Neuronal stem cell (in vitro differentiated cells): ENCODE measurements at regions not wholly inside any gene's neighbourhood (a gene's known extent, or its start where the extent isn't known, plus 50 kb on each side); places are given as distances from the start of the nearest gene placed in this dataset.
A peak's percentile ranks its signal among the peaks of the same experiment; 100 is the strongest.

Experiments used
- DNase-seq: peaks from one replicate; pipeline ENCODE4 v3.0.0-alpha.2; 2013; ENCODE audit warnings: low spot score
- H2AFZ ChIP-seq: one replicate; pipeline ENCODE4 v1.6.1; 2013; ENCODE audit warnings: mild to moderate bottlenecking, low read length, inconsistent platforms
- H2AK5ac ChIP-seq: 2 replicates; pipeline ENCODE4 v1.6.1; 2013; ENCODE audit warnings: low read depth, mild to moderate bottlenecking, inconsistent platforms, low read length, moderate library complexity, mixed read lengths
- H2BK120ac ChIP-seq: 2 replicates; pipeline ENCODE4 v1.6.1; 2013; ENCODE audit warnings: low read depth, mild to moderate bottlenecking, inconsistent platforms, low read length, moderate library complexity, mixed read lengths
- H2BK12ac ChIP-seq: one replicate; pipeline ENCODE4 v1.6.1; 2013; ENCODE audit warnings: low read length, inconsistent platforms
- H2BK15ac ChIP-seq: 2 replicates; pipeline ENCODE4 v1.6.1; 2013; ENCODE audit warnings: mild to moderate bottlenecking, low read length, inconsistent platforms, mixed read lengths
- H2BK5ac ChIP-seq: one replicate; pipeline ENCODE4 v1.6.1; 2013; ENCODE audit warnings: inconsistent platforms, mild to moderate bottlenecking, low read length, moderate library complexity
- H3K14ac ChIP-seq: one replicate; pipeline ENCODE4 v1.6.1; 2013; ENCODE audit warnings: low read length, inconsistent platforms
- H3K18ac ChIP-seq: 2 replicates; pipeline ENCODE4 v1.6.1; 2013; ENCODE audit warnings: low read length, inconsistent platforms
- H3K23ac ChIP-seq: 2 replicates; pipeline ENCODE4 v1.6.1; 2013; ENCODE audit warnings: low read depth, mild to moderate bottlenecking, mixed read lengths, low read length, inconsistent platforms; ENCODE audit not compliant: poor library complexity
- H3K27ac ChIP-seq: replicated peaks from 3 replicates; pipeline ENCODE4 v1.5.1; 2013; ENCODE audit warnings: low read length, inconsistent platforms
- H3K27me3 ChIP-seq, 3 experiments: 2 replicates each; pipeline ENCODE4 v1.6.1; 2013; ENCODE audit warnings: low read length in 3 of 3, mild to moderate bottlenecking in 2 of 3, inconsistent platforms in 1 of 3, low read depth in 1 of 3, mixed read lengths in 1 of 3, moderate library complexity in 1 of 3; ENCODE audit not compliant: control insufficient read depth in 3 of 3, insufficient read depth in 3 of 3
- H3K36me3 ChIP-seq, 2 donors: replicated peaks in 1 of 2; 2 replicates each; pipeline ENCODE4 v1.6.1; 2013; ENCODE audit warnings: low read length in 2 of 2; ENCODE audit not compliant: control insufficient read depth in 2 of 2, insufficient read depth in 2 of 2
- H3K4ac ChIP-seq: 2 replicates; pipeline ENCODE4 v1.6.1; 2013; ENCODE audit warnings: inconsistent platforms, mild to moderate bottlenecking, low read length, moderate library complexity
- H3K4me1 ChIP-seq, 2 donors: 1 replicate in 1 of 2; 2 replicates in 1 of 2; pipeline ENCODE4 v1.6.1; 2013; ENCODE audit warnings: low read length in 2 of 2, low read depth in 1 of 2; ENCODE audit not compliant: control insufficient read depth in 2 of 2, insufficient read depth in 1 of 2
- H3K4me2 ChIP-seq: one replicate; pipeline ENCODE4 v1.6.1; 2013; ENCODE audit warnings: mild to moderate bottlenecking, low read length, inconsistent platforms; ENCODE audit not compliant: insufficient read depth, poor library complexity, severe bottlenecking
- H3K4me3 ChIP-seq, 2 donors: 2 replicates each; pipeline ENCODE4 v1.5.1; 2013; ENCODE audit warnings: low read length in 2 of 2, mild to moderate bottlenecking in 2 of 2, inconsistent platforms in 1 of 2, moderate library complexity in 1 of 2
- H3K79me1 ChIP-seq: one replicate; pipeline ENCODE4 v1.6.1; 2013; ENCODE audit warnings: low read depth, mild to moderate bottlenecking, inconsistent platforms, low read length, moderate library complexity
- H3K9ac ChIP-seq: one replicate; pipeline ENCODE4 v1.6.1; 2013; ENCODE audit warnings: mild to moderate bottlenecking, low read depth, low read length, inconsistent platforms; ENCODE audit not compliant: poor library complexity
- H3K9me3 ChIP-seq, 2 donors: replicated peaks in 1 of 2; 2 replicates each; pipeline versions ENCODE3 to v1.6.1; 2013; ENCODE audit warnings: low read length in 2 of 2, mild to moderate bottlenecking in 2 of 2, inconsistent platforms in 1 of 2, low read depth in 1 of 2, mixed read lengths in 1 of 2, moderate library complexity in 1 of 2; ENCODE audit not compliant: control insufficient read depth in 2 of 2, insufficient read depth in 1 of 2
- H4K8ac ChIP-seq: one replicate; pipeline ENCODE4 v1.6.1; 2013; ENCODE audit warnings: low read depth, mild to moderate bottlenecking, inconsistent platforms, low read length, moderate library complexity
- H4K91ac ChIP-seq: one replicate; pipeline ENCODE4 v1.6.1; 2013; ENCODE audit warnings: low read length, low read depth, mild to moderate bottlenecking, inconsistent platforms; ENCODE audit not compliant: poor library complexity
- WGBS, 2 donors: extraction: QIAGEN DNeasy Blood & Tissue Kit; methylation state at CpG; one replicate each; pipeline ENCODE4 v1.1.7; 2013; ENCODE audit warnings: missing lambda C conversion rate in 2 of 2, mixed read lengths in 1 of 2; ENCODE audit not compliant: insufficient read length in 2 of 2, insufficient replicate concordance in 1 of 2; ENCODE audit errors: extremely low coverage in 2 of 2; 5-methylcytosine and 5-hydroxymethylcytosine counted together

DNA sequence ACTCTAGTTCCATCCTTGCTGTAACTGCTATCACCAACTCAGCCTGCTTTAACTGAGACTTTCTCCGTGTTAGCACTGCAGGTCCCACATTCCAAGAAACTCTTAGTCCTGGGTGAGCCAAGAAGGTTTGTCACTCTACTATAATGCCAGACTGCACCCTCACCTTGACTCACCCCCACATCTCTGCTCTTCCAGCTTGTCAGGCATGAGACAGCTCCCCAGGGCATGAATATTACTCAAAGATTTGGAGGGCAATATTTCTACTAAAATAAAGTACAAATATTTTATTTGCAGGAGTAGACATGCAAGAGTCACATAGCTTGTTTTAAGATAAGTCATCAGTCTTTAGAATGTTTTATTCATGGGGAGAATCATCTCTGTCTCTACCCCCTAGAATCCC, 110.2 kb downstream of the MATN1 start:
- H3K4me1 ChIP-seq: peaks cover 0 to 2% of the 10 kb centered on the region in 2 donors

GRCh38 chr1:30612536-30613065, 110.8 kb downstream of the MATN1 start:
- no peaks in the 10 kb centered on the region for H3K27me3 ChIP-seq
- no peak overlapping the region for H3K14ac ChIP-seq
- no peak overlapping the region for H2AFZ ChIP-seq
- no peak overlapping the region for H2BK5ac ChIP-seq
- no peak overlapping the region for H2AK5ac ChIP-seq
- H3K36me3 ChIP-seq: no peaks in the 10 kb centered on the region
- no peak overlapping the region for H3K23ac ChIP-seq
- no CpG with 5 or more reads among the region's 1 CpG for WGBS, 2 donors
- no peak overlapping the region for H2BK12ac ChIP-seq
- no peak overlapping the region for H3K4ac ChIP-seq
- no peak overlapping the region for H3K27ac ChIP-seq
- H3K18ac ChIP-seq: no peak overlapping the region
- no peak overlapping the region for H4K8ac ChIP-seq
- no peak overlapping the region for H4K91ac ChIP-seq
- H3K9ac ChIP-seq: no peak overlapping the region
- H3K9me3 ChIP-seq: no peaks in the 10 kb centered on the region
- H2BK15ac ChIP-seq: no peak overlapping the region
- H3K4me3 ChIP-seq: no peak overlapping the region
- no peaks in the 10 kb centered on the region for H3K79me1 ChIP-seq
- H2BK120ac ChIP-seq: no peak overlapping the region
- H3K4me2 ChIP-seq: no peak overlapping the region
- DNase-seq: no peak
- H3K4me1 ChIP-seq: peaks cover 0 to 2% of the 10 kb centered on the region in 2 donors

More for the DNA sequence above, 110.2 kb downstream of the MATN1 start:
- Histone ChIP-seq H3K14ac (no peak overlapping the region), H3K4me2 (no peak overlapping the region), H2BK12ac (no peak overlapping the region), H3K27me3 (no peaks in the 10 kb centered on the region), H3K4ac (no peak overlapping the region), H3K4me3 (no peak overlapping the region), H3K18ac (no peak overlapping the region), H3K27ac (no peak overlapping the region), H3K36me3 (no peaks in the 10 kb centered on the region), H4K8ac (no peak overlapping the region), H4K91ac (no peak overlapping the region), H2AK5ac (no peak overlapping the region), H3K79me1 (no peaks in the 10 kb centered on the region), H2BK120ac (no peak overlapping the region), H2BK5ac (no peak overlapping the region), H2BK15ac (no peak overlapping the region), H3K23ac (no peak overlapping the region), H3K9me3 (no peaks in the 10 kb centered on the region), H3K9ac (no peak overlapping the region), H2AFZ (no peak overlapping the region)
- no CpG with 5 or more reads among the region's 1 CpG for WGBS, 2 donors
- no peak for DNase-seq

GRCh38 chr1:30611741-30612309, 111.6 kb downstream of the MATN1 start:
- WGBS, 2 donors: 100% methylated on average over 1 of the region's 5 CpGs; no CpG with 5 or more reads in 1 of the 2 donors

GRCh38 chr1:30610917-30611316, 112.5 kb downstream of the MATN1 start:
- H3K14ac ChIP-seq: no peak overlapping the region
- H3K4me2 ChIP-seq: no peak overlapping the region
- DNase-seq: no peak

More at GRCh38 chr1:30611741-30612309, 111.6 kb downstream of the MATN1 start:
- no peak overlapping the region for H3K9ac ChIP-seq
- no peak overlapping the region for H3K4me3 ChIP-seq
- no peaks in the 10 kb centered on the region for H3K9me3 ChIP-seq
- H2BK12ac ChIP-seq: no peak overlapping the region
- H3K23ac ChIP-seq: no peak overlapping the region
- H3K27me3 ChIP-seq: peaks cover 0 to 6% (median 0%) of the 10 kb centered on the region in 3 experiments
- H3K79me1 ChIP-seq: no peaks in the 10 kb centered on the region
- H3K18ac ChIP-seq: no peak overlapping the region
- no peak overlapping the region for H3K4ac ChIP-seq
- H2AK5ac ChIP-seq: no peak overlapping the region
- no peak overlapping the region for H3K14ac ChIP-seq
- H4K91ac ChIP-seq: no peak overlapping the region
- no peak overlapping the region for H3K27ac ChIP-seq
- no peak overlapping the region for H3K4me2 ChIP-seq
- H4K8ac ChIP-seq: no peak overlapping the region
- no peak overlapping the region for H2BK15ac ChIP-seq
- H3K4me1 ChIP-seq: peaks cover 0 to 1% of the 10 kb centered on the region in 2 donors
- no peak overlapping the region for H2BK120ac ChIP-seq
- DNase-seq: peak; percentile 17
- H2BK5ac ChIP-seq: no peak overlapping the region
- no peaks in the 10 kb centered on the region for H3K36me3 ChIP-seq
- H2AFZ ChIP-seq: no peak overlapping the region

More at GRCh38 chr1:30610917-30611316, 112.5 kb downstream of the MATN1 start:
- H3K9me3 ChIP-seq: no peaks in the 10 kb centered on the region
- no peak overlapping the region for H3K27ac ChIP-seq
- H3K18ac ChIP-seq: no peak overlapping the region
- H3K4ac ChIP-seq: no peak overlapping the region
- no peaks in the 10 kb centered on the region for H3K4me1 ChIP-seq
- H3K27me3 ChIP-seq: peaks cover 0 to 7% (median 0%) of the 10 kb centered on the region in 3 experiments
- H2BK120ac ChIP-seq: no peak overlapping the region
- no peak overlapping the region for H2AFZ ChIP-seq
- no peaks in the 10 kb centered on the region for H3K79me1 ChIP-seq
- H3K23ac ChIP-seq: no peak overlapping the region
- H3K4me3 ChIP-seq: no peak overlapping the region
- H4K91ac ChIP-seq: no peak overlapping the region
- no peak overlapping the region for H2BK12ac ChIP-seq
- H4K8ac ChIP-seq: no peak overlapping the region
- H2BK15ac ChIP-seq: no peak overlapping the region
- no peak overlapping the region for H3K9ac ChIP-seq
- no peak overlapping the region for H2BK5ac ChIP-seq
- no peak overlapping the region for H2AK5ac ChIP-seq
- no peaks in the 10 kb centered on the region for H3K36me3 ChIP-seq
